ENCODE measurements at regions not wholly inside any gene's neighbourhood (a gene's known extent, or its start where the extent isn't known, plus 50 kb on each side); places are given as distances from the start of the nearest gene placed in this dataset.

- TF ChIP-seq POLR2A (IDR thresholded peaks at IDR 0.05), result no peak
- TF ChIP-seq CTCF (IDR thresholded peaks at IDR 0.05), result no peak
- no peak for TF ChIP-seq POLR2AphosphoS5 (IDR thresholded peaks at IDR 0.05)
- no peak for TF ChIP-seq EP300 (IDR thresholded peaks at IDR 0.05)
Observed at GRCh38 chr2:207226243-207226642, 60.5 kb upstream of the KLF7 start.

All from stomach (tissue), 4 donors.